Fibroblast of lung (primary cell): ENCODE measurements at regions not wholly inside any gene's neighbourhood (a gene's known extent, or its start where the extent isn't known, plus 50 kb on each side); places are given as distances from the start of the nearest gene placed in this dataset.

Experiments
- DNase-seq, 2 donors: peaks; one replicate each; pipeline versions ENCODE4 v3.0.0 to v3.0.0-alpha.2; 2010; ENCODE audit warnings: low read depth in 2 of 2
- H2AFZ ChIP-seq: 2 replicates; pipeline ENCODE4 v1.5.1; 2012; ENCODE audit warnings: low read length, control low read depth, inconsistent platforms
- H3K27ac ChIP-seq: 2 replicates; pipeline ENCODE4 v1.5.1; 2011; ENCODE audit warnings: low read length, control low read depth; ENCODE audit not compliant: insufficient read depth
- H3K27me3 ChIP-seq: 2 replicates; pipeline ENCODE4 v1.5.1; 2011; ENCODE audit warnings: mild to moderate bottlenecking, low read length; ENCODE audit not compliant: control insufficient read depth, insufficient read depth
- H3K36me3 ChIP-seq: 2 replicates; pipeline ENCODE4 v1.5.1; 2011; ENCODE audit warnings: low read length; ENCODE audit not compliant: control insufficient read depth, insufficient read depth
- H3K4me1 ChIP-seq: 2 replicates; pipeline ENCODE4 v1.5.1; 2011; ENCODE audit warnings: low read length; ENCODE audit not compliant: control insufficient read depth, insufficient read depth; ENCODE audit errors: extremely low read depth
- H3K4me2 ChIP-seq: 2 replicates; pipeline ENCODE4 v1.5.1; 2011; ENCODE audit warnings: low read length, control low read depth; ENCODE audit not compliant: insufficient read depth; ENCODE audit errors: extremely low read depth
- H3K4me3 ChIP-seq, 4 experiments: fragments of 200-600 bp in 1 of 4; sonication (generic) in 1 of 4; replicated peaks in 1 of 4; 2 replicates each; pipeline ENCODE4 v1.5.1; 2011 to 2016; ENCODE audit warnings: low read length in 4 of 4, low read depth in 3 of 4, mild to moderate bottlenecking in 3 of 4, control low read depth in 2 of 4, inconsistent platforms in 1 of 4, mixed read lengths in 1 of 4; ENCODE audit not compliant: insufficient read depth in 1 of 4; ENCODE audit errors: control extremely low read depth in 1 of 4
- H3K79me2 ChIP-seq: 2 replicates; pipeline ENCODE4 v1.5.1; 2012; ENCODE audit warnings: mild to moderate bottlenecking, low read length, inconsistent platforms; ENCODE audit not compliant: control insufficient read depth, insufficient read depth
- H3K9ac ChIP-seq: 2 replicates; pipeline ENCODE4 v1.5.1; 2011; ENCODE audit warnings: mild to moderate bottlenecking, low read length, control low read depth; ENCODE audit not compliant: insufficient read depth
- H3K9me3 ChIP-seq: 2 replicates; pipeline ENCODE4 v1.5.1; 2012; ENCODE audit warnings: low read depth, low read length; ENCODE audit not compliant: control insufficient read depth, insufficient read depth
- H4K20me1 ChIP-seq: 2 replicates; pipeline ENCODE4 v1.5.1; 2011; ENCODE audit warnings: low read length; ENCODE audit not compliant: control insufficient read depth, insufficient read depth; ENCODE audit errors: extremely low read depth
- EZH2 ChIP-seq: IDR thresholded peaks from 2 replicates; pipeline ENCODE4 v1.5.1; 2012; ENCODE audit warnings: low read length, control low read depth, mild to moderate bottlenecking; ENCODE audit errors: missing control alignments
- TF ChIP-seq, protein P1 (sequence below), 2 donors: IDR thresholded peaks in 1 of 2; conservative IDR thresholded peaks in 1 of 2; 1 replicate in 1 of 2; 2 replicates in 1 of 2; pipeline ENCODE4 v1.5.1; 2011 to 2012; ENCODE audit warnings: low read length in 2 of 2, control low read depth in 1 of 2, inconsistent platforms in 1 of 2, low read depth in 1 of 2, mild to moderate bottlenecking in 1 of 2

GRCh38 chr18:22290004-22290403 is 120.6 kb downstream of the GATA6 start:
- DNase-seq = no peak
- TF ChIP-seq, protein P1, sequence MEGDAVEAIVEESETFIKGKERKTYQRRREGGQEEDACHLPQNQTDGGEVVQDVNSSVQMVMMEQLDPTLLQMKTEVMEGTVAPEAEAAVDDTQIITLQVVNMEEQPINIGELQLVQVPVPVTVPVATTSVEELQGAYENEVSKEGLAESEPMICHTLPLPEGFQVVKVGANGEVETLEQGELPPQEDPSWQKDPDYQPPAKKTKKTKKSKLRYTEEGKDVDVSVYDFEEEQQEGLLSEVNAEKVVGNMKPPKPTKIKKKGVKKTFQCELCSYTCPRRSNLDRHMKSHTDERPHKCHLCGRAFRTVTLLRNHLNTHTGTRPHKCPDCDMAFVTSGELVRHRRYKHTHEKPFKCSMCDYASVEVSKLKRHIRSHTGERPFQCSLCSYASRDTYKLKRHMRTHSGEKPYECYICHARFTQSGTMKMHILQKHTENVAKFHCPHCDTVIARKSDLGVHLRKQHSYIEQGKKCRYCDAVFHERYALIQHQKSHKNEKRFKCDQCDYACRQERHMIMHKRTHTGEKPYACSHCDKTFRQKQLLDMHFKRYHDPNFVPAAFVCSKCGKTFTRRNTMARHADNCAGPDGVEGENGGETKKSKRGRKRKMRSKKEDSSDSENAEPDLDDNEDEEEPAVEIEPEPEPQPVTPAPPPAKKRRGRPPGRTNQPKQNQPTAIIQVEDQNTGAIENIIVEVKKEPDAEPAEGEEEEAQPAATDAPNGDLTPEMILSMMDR (conservative IDR thresholded peaks at IDR 0.05 in 1 of 2, IDR thresholded peaks at IDR 0.05 in 1 of 2; ENCODE audit: low read depth in 1 of 2, low read length in 2 of 2) = no peak
- Histone ChIP-seq H3K79me2 (no peaks in the 10 kb centered on the region), H3K27me3 (no peaks in the 10 kb centered on the region), H3K9ac (no peak overlapping the region), H3K4me3 (no peak overlapping the region), H3K27ac (no peak overlapping the region), H3K4me1 (no peaks in the 10 kb centered on the region), H3K4me2 (no peak overlapping the region), H3K36me3 (no peaks in the 10 kb centered on the region), H3K9me3 (no peaks in the 10 kb centered on the region), H2AFZ (no peak overlapping the region), H4K20me1 (no peaks in the 10 kb centered on the region)

GRCh38 chr18:22286585-22286984 is 117.2 kb downstream of the GATA6 start:
- H3K27ac ChIP-seq = no peak overlapping the region
- H2AFZ ChIP-seq = no peak overlapping the region
- H3K4me1 ChIP-seq = peaks cover 9% of the 10 kb centered on the region
- DNase-seq = peak in 1 of 2 donors; percentile 31
- H3K36me3 ChIP-seq = no peaks in the 10 kb centered on the region
- no peaks in the 10 kb centered on the region for H4K20me1 ChIP-seq
- no peaks in the 10 kb centered on the region for H3K79me2 ChIP-seq
- H3K4me3 ChIP-seq = no peak overlapping the region
- peak overlapping the region; percentile 11 for H3K4me2 ChIP-seq
- TF ChIP-seq EZH2 = no peak
- TF ChIP-seq, protein P1 (conservative IDR thresholded peaks at IDR 0.05 in 1 of 2, IDR thresholded peaks at IDR 0.05 in 1 of 2; ENCODE audit: low read depth in 1 of 2, low read length in 2 of 2) = no peak
- H3K9me3 ChIP-seq = no peaks in the 10 kb centered on the region
- H3K27me3 ChIP-seq = no peaks in the 10 kb centered on the region
- H3K9ac ChIP-seq = no peak overlapping the region

- DNase-seq = no peak
- H3K79me2 ChIP-seq = no peaks in the 10 kb centered on the region
- H3K4me3 ChIP-seq = no peak overlapping the region
- peaks cover 9% of the 10 kb centered on the region for H3K4me1 ChIP-seq
- H3K36me3 ChIP-seq = no peaks in the 10 kb centered on the region
- no peaks in the 10 kb centered on the region for H3K27me3 ChIP-seq
- no peak overlapping the region for H3K9ac ChIP-seq
- no peak overlapping the region for H3K4me2 ChIP-seq
- no peaks in the 10 kb centered on the region for H4K20me1 ChIP-seq
- H3K9me3 ChIP-seq = no peaks in the 10 kb centered on the region
- no peak overlapping the region for H3K27ac ChIP-seq
- no peak overlapping the region for H2AFZ ChIP-seq
- TF ChIP-seq EZH2 = no peak
- TF ChIP-seq, protein P1 (conservative IDR thresholded peaks at IDR 0.05 in 1 of 2, IDR thresholded peaks at IDR 0.05 in 1 of 2; ENCODE audit: low read depth in 1 of 2, low read length in 2 of 2) = no peak
These were observed 116.2 kb downstream of the GATA6 start for GRCh38 chr18:22285361-22286140.
